Stimulated activated naive CD4-positive, alpha-beta T cell (primary cell): ENCODE measurements at regions not wholly inside any gene's neighbourhood (a gene's known extent, or its start where the extent isn't known, plus 50 kb on each side); places are given as distances from the start of the nearest gene placed in this dataset.
"Not testable (repeated sequence)": the region's sequence is repeated elsewhere in the genome, so short reads cannot be mapped to it uniquely, and the experiment has no call there.

Experiments
- DNase-seq, 6 experiments: peaks; one replicate each; lab custom pipeline; 2025; lab: John Stamatoyannopoulos, UW

DNA sequence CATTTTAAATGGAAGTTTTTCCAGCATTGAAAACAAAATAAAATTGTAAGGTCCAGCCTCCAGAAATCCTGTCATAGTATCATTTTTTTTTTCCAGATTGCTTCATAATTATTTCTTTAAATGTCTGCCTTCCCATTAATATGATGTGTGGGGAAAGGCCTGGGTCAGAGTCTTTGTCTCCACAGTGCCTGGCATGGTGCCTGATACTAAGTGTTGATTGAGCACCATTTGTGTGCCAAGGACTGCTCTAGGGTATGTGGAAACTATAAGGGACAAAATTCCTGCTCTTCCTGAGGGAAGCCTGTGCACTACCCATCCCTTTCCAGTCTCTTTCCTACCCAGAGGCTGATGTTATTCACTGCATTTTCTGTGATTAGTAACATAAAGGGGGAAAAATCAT lies 53.1 kb upstream of the BEND4 start:
- DNase-seq = no peak

DNA sequence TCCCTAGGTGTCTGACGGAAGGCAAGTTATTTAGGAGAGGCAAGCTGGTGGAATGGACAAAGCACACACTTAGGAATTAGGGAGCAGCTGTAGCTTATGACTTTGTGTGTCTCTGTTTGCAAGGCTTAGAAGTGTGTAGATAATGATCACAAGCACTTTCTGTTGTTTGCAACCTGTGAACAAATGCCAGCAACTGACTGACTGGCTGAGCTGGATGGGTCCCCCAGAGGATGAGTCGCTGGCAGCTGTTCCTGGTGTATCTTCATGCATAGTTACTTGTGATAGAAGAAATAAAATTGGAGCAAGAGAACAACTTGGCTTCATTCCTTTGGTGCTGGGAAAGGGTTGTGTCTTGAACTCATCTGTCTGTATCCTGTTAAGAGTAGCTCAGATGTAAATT lies 64.2 kb upstream of the BEND4 start:
- DNase-seq = no peak

DNA sequence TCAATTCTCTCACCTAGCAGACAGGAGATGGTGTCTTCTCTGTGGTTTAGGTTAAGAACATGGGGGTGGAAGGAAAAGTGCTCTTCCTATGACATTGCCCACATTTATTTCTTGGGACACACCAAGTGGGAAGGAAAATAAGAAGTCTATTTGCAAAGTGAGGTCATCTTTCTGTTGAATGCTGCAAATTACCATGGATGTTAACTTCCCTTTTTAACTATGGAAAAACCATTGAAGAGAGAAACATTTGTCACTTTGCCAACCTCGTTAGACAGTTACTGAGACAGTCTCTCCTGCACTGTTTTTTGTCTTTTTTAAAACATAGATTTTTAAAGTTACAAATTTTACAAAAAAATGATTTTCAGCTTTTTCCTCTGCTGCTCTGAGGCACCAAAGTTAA lies 72.8 kb upstream of the BEND4 start:
- no peak for DNase-seq

DNA sequence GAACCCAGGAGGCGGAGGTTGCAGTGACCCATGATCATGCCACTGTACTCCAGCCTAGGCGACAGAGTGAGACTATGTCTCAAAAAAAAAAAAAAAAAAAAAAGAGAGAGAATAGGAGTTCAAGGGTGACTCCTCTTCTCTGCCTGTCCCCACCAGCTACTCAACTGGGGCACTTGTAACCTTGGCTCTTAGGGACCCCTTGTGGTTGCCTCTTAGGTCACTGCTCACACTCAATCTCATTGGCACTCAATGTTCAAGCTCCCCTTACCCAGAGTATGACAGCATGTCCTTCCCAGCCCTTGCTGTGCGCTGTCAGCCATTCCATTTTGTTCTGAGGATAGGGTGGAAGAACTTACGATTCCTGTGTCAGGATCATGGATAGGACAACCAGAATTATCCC lies 82.4 kb upstream of the BEND4 start:
- DNase-seq = no peak

DNA sequence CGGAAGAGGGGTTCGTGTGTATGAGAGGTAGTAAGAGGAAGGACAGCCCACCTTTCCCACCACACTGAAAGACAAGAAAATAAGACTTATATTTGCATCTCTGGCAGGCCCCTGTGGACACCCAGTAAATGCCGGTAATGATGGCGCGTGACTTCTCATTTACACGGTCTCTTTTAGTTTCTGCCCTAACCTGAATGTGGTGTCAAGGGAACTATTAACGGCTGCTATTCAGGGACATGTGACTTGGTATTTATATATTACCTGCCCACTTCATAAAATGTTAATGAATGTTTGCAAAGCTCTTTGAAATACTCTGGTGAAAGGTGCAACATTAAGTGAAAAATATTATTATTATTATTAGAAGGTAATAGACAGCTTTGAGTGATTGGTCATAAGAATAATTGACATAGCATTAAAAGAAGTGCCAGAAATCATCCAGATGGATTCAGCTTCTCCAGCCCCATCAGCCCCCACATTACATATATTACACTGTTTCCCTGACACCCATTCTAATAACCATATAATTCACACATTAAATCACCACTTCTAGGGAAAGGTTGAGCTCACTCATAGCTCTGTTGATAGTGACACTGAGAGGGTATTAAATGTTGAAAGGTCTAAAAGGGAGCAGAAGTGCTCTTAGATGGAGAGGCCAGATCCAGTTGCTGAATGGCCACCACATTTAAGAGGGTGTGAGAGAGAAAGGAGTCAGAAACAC lies 83.0 kb upstream of the BEND4 start:
- no peak for DNase-seq

DNA sequence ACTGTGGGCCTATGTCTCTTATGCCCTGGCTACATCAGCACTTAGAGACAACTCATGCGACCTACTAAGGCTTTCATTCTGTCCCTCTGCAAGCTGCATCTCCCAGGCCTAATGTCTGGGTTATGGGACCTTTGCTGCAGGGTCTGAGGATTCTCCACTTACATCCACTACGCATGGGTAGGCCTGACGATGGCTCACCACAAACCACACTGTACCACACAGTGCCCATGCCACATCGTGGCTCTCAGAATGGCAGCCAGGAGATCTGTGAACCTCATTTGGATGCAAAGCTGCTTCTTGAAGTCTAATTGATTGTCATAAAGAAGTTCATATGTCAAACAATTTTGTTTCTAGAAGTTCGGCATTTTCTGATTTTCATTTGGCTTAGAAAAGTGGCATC lies 84.6 kb upstream of the BEND4 start:
- no peak for DNase-seq

DNA sequence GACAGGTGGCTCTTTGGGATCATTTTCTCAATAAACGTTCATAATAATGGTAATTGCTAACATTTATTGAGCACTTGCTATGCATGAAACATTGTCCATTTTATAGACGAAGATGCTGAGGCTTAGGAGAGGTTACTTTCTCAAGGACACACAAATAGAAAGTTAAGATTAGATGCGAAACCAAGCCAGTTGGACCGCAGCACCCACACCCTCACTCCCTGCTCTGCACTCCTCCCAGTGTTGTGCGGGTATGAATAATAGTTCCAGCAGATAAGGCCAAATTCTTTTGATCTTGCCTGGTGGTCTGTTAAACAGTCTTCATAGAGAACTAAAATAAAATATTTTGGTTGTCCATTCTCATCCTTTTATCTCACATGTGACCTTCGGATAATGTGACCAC lies 85.0 kb upstream of the BEND4 start:
- no peak for DNase-seq

DNA sequence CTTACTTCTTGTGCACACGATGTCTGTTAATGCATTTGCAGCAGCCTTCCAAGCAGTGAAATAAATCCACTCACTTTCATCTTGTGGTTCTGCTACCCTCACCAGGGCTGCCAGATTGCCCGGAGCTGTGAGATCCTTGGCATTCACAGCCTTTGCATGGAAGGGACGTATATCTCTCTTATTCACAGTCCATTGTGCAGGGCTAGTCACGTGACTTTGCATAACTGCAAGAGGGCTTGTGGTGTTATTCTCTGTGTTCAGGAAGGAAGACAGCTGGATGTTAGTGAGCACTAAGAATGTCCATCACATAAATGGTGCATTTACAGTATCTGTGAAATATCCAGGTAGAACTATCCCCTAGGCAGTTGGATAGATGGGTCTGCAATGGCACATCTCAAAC lies 96.5 kb upstream of the BEND4 start:
- no peak for DNase-seq

DNA sequence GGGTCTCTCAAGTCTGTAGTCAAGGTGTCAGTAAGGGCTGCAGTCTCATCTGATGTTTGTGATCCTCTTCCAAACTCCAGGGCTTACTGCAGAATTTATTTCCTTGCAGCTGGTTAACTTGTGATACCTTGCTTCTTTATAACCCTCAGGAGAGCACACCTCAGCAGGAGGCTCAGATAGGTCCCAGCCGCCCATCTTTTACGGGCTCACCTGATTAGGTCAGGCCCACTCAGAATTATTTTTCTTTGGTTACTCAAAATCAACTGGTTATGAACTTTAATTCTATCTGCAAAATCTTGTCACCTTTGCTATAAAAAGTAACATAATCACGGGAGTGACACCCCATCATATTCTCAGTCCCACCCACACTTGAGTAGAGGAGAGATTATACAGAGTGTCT lies 99.9 kb upstream of the BEND4 start:
- no peak for DNase-seq

DNA sequence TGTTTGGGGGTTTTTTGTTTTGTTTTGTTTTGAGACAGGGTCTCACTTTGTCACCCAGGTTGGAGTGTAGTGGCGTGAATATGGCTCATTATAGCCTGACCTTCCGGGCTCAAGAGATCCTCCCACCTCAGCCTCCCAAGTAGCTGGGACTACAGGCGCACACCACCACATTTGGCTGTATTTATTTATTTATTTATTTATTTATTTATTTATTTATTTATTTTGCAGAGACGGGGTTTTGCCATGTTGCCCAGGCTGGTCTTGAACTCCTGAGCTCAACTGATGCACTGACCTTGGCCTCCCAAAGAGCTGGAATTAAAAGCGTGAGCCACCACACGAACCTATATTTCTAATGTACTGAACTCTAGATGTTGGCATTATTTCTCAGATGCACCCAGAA lies 105.2 kb upstream of the BEND4 start:
- DNase-seq = not testable (repeated sequence)

DNA sequence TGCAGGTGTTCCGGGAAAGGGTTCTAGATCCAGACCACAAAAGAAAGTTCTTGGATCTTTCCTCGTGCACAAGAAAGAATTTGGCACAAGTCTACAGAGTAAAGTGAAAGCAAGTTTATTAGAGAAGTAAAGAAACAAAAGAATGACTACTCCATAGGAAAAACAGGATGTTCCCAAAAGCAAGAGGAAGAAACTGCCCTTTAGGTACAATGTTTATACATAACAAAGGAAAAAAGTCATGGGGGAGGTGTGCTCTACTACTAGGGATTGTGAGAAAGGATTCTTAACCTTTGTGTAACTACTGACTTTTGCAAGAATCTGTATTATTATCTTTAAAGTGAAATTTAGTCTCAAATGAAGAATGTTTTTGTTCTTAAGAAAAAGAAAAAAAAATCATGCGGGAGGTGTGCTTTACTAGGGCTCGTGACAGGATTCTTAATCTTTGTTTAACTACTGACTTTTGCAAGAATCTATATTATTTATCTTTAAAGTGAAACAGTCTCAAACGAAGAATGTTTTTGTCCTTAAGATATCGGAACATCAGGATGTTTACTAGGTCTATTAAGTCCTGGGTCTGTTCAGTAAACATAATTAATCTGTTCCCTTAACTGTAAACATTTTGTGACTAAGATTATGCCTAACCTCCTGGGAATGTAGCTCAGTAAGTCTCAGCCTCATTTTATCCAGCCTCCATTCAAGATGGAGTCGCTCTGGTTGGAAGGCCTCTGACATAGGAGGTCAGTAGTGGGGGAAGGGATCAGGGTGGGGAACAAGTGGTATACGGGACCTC lies 110.4 kb upstream of the BEND4 start:
- no peak for DNase-seq

DNA sequence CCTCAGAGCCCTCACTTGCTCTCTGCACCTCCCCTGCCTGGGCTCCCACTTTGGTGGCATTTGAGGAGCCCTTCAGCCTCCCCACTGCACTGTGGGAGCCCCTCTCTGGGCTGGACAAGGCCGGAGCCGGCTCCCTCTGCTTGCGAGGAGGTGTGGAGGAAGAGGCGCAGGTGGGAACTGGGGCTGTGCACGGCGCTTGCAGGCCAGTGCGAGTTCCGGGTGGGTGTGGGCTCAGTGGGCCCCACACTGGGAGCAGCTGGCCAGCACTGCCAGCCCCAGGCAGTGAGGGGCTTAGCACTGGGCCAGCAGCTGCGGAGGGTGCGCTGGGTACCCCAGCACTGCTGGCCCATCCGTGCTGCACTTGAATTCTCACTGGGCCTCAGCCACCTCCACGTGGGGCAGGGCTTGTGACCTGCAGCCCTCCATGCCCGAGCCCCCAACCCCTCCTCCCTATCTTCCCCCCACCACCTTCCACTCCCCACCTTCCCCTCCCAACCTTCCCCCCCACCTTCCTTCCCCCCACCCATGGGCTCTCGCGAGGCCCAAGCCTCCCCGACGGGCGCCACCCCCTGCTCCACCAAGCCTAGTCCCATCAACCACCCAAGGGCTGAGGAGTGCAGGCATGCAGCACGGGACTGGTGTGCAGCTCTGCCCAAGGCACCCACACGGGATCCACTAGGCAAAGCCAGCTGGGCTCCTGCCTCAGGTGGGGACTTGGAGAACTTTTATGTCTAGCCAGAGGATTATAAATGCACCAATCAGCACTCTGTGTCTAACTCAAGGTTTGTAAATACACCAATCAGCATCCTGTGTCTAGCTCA lies 113.5 kb upstream of the BEND4 start:
- no peak for DNase-seq

DNA sequence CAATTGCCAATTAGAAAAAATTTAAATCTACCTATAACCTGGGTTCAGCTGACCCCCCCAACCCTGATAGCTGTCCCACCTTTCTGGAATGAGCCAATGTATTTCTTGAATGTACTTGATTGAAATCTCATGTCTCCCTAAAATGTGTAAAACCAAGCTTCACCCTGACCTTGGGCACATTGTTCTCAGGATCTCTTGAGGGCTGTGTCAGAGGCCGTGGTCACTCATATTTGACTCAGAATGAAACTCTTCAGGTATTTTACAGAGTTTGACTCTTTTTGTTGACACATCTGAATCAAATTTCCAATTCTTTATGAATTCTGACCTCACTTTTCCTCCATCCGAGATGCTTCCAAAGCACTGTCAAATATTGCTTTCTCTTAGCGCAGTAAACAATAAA lies 115.3 kb upstream of the BEND4 start:
- no peak for DNase-seq

DNA sequence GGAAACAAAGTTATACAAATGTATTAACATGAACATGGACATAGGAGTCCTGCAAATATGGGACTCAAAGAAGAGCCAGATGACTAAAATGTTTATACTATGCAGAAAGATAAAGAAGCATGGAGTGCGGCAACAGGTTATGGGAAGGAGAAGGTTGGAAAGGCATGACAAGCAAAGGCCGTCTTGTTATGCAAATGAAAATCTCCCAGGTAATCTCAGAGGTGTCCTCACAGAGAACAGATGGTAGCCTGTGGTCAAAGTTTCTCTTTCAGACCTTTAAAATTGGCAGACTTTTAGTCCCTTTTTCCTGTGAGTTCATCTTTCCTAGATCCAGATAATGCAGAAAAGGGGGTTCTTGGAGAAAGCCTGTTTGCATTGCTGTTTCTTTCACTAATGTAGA lies 116.4 kb upstream of the BEND4 start:
- no peak for DNase-seq

DNA sequence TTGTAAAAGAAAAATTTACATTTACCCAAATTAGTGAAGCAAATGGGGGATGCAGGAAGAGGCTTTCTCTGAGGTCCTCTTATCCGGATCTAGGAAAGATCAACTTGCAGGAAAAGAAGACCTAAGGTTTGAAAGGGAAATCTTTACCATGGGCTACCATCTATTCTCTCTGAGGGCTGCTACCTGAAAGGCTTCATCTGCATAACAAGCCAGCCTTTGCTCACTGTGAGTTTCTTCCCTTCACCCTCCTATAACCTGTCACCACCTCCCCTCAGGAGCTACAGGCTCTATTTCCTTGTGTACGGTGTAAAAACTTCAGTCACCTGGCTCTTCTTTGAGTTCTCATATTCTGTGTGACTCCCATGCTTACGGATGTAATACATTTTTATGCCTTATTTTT lies 118.6 kb upstream of the BEND4 start:
- DNase-seq = no peak

DNA sequence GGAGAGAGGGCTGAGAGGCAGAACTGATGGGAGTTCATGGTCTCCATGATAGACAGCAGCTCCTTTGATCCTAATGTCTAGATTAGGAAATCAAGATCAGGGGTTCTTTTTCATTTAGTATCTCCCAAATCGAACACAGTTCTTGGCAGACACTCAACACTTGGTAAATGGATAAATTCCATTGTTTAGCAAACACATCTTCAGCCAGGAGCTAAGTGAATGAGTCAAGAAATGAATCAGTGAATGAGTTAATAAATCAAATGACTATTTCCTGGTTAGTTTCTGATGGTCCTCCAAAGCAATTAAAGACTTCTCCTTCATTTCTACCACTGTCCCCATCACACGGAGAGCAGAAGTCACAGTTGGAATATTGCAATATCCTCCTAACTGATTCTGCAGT lies 120.0 kb upstream of the SHISA3 start:
- DNase-seq = no peak

DNA sequence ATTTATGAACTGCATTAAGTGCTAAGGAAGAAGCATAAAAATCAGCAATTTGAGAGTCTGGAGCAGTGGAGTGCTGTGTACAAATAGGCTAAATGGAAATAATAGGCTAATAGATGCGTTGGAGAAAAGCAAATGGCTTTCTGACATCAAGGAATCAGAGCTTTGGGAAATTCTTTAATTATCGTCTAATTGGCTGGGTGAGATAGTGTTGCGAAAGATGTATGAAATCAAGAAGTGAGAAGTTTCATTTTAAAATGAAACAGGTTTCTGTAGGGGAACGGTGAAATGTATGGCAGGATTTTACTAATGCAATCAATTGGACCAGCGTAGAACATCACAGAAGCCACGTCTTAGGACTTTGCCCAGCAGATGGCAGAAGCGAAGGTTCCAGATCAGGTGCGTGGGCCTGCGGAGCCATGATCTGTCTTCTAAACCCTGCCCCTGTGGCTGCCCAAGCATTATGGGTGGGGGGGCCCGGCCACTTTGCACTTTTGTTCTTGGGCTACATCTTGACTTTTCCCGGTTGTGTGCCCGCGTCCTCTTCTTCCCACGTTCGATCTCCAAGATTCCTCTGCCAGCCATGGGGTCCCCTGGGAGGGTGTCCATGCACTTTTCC lies 118.5 kb upstream of the SHISA3 start:
- no peak for DNase-seq

DNA sequence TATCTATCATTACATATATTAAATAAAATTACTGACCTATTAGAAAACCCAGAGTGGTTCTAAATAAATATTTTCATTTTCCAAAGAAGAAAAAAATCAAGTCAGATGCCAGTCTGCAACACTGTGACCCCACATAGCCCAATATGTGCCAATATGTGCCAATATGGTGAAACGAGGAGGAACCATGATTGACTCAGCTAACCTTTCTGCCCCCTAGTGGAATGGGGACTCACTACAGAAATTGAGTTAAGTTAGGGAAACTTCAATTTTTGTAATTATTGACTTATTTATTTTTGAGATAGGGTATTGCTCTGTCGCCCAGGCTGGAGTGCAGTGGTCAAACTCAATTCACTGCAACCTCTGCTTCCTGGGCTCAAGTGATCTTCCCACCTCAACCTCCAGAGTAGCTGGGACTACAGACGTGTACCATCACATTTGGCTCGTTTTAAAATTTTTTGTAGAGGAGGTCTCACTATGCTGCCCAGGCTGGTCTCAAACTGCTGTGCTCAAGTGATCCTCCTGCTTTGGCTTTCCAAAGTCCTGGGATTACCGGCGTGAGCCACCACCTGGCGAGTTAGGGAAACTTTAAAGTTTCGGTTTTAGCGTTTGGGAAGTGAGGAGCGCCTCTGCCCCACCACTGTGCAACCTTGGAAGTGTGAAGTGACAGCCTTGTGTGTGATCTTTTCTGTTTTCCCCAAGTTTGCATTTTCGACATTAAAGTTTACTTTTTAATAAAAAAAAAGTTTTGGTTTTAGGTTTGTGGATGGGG lies 116.8 kb upstream of the SHISA3 start:
- no peak for DNase-seq

DNA sequence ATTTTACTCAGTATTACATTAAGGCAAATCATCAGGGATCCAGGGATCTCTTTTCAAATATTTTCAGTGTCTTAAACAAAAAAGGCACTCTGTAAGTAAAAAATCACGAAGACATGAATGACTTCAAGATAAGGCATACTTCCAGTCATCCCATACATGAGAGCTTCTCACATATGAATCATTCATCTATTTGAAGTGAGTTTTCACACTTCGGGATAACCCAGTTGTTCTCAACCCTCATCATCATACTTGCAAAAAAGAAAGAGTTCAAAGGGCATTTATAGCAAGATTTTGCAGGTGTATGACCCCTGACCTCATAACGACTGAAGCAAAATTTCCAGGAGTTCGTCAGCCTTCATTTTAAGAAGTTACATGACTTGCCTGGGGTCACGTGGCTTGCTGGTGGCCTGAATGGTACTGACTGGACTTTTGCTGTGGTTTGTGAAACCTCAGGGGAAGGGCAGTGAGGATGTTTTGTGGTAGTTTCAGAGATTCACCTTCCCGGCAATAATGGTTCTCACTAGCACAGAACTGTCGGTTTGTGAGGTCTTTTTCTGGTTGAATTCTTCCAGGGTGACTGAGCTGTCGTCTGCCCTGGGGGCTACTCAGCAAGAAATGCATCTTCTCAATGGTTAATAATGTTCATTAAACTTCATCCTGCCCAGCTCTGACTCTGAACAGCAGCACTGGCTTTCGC lies 115.8 kb upstream of the SHISA3 start:
- no peak for DNase-seq

DNA sequence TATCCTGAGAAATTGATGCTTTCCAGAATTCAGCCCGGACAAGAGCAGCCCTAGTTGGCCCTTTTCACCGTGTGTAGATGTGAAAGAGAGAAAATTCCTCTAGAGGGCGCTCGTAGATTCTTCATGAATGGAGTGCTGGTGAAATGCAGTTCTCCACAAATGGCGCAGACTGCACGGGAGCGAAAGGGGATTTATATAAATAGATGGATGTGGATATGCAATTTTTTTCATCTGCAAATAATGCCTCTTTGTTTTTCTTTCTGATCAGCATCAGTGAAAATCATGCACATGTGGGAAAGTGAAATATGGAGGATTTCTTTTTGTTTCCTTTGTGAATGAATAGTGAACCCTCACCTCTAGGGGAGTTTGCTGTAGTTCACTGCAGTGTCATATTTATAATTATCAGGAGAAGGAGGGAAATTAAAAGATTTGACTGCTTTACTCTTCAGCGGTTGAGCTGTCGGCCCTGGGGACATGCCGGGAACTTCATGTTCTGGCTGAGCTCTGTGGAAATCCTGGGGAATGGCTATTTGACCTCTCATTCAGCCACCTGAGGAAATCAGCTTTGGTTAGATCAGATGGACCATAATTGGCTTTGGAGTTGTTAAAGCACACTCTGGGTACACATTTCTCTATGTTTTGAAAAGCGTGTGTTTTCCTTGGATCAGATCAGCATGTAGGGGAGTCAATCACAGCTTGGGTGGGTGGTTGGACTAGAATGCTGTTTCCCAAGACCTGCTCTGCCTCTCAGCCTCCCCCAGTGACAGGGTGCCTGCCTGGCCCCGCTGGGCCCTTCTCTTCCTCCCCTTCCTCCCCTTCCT lies 115.0 kb upstream of the SHISA3 start:
- peak in 2 of 6 experiments; percentile 2 to 3 for DNase-seq
